HFF-Myc (cell line): ENCODE measurements at regions not wholly inside any gene's neighbourhood (a gene's known extent, or its start where the extent isn't known, plus 50 kb on each side); places are given as distances from the start of the nearest gene placed in this dataset.

ENCODE experiments used
- DNase-seq: peaks from one replicate; pipeline ENCODE4 v3.0.0-alpha.2; 2011; ENCODE audit warnings: low read depth; ENCODE audit errors: extremely low read depth
- H3K4me3 ChIP-seq: replicated peaks from 2 replicates; pipeline ENCODE4 v1.5.1; 2011; ENCODE audit warnings: low read depth, mild to moderate bottlenecking, control low read depth, low read length
- CTCF ChIP-seq: IDR thresholded peaks from 2 replicates; pipeline ENCODE4 v1.5.1; 2012; ENCODE audit warnings: mild to moderate bottlenecking, low read depth, low read length, control low read depth; ENCODE audit errors: missing control alignments

DNA sequence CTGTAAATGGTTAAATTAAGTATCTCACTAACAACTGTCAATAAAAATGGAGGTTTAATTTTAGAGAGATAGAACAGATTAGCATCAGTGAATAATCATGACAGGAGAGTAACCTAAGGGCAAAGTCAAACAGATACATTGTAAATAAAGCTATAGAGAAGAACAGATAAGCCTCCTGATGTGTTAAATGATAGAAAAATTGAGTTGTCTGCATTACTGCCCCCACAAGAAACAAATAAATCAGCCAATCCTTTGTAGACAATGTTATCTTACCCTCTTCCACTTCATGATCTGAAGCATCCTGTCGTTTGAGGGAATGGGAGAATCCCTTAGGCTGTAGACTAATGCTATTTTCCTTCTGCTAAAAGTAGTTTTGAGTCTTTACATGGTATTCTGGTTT lies 147.8 kb downstream of the PCDH18 start:
- no peak for TF ChIP-seq CTCF
- no peak for DNase-seq
- no peak overlapping the region for H3K4me3 ChIP-seq

DNA sequence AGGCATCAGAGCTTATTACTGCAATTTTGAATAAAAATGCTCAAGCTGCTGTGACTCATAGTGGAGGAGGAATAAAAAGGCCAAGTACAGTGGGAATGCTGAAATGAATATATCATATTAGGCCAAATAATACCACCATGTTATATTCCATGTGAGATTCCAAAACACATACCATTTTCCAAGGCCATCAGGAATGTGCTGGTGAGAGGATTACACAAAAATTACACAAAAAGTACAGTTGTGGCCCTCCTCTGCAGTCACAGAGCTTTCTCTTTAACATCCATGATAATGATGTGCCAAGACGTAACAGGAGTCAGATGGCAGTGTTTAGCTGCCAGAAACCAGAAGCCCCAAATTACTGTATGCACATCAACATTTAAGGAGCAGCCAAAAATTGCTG lies 153.5 kb downstream of the PCDH18 start:
- TF ChIP-seq CTCF: no peak
- DNase-seq: no peak

GRCh38 chr4:137378393-137378792 lies 153.9 kb downstream of the PCDH18 start:
- TF ChIP-seq CTCF: no peak
- DNase-seq: no peak
- H3K4me3 ChIP-seq: no peak overlapping the region

More for the DNA sequence above, 153.5 kb downstream of the PCDH18 start:
- no peak overlapping the region for H3K4me3 ChIP-seq

DNA sequence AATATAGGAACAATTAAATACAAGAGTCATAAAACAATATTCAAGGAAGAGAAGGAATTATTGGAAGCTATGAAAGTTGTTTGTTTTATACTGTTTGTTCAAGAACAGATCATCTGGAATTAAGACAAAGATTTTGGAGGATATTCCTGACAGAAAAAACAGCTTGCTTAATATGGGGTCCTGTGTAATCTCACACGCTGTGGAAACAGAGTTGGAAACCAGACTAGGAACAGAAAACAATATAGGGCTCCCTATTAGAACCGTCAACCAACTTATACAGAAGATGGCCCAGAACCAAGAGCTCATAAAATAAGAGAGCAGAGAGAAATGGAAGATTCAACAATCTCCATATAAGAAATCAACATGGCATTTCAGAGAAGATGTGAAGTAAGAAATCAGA lies 156.0 kb downstream of the PCDH18 start:
- TF ChIP-seq CTCF: no peak
- H3K4me3 ChIP-seq: no peak overlapping the region
- no peak for DNase-seq

- H3K4me3 ChIP-seq: no peak overlapping the region
- DNase-seq: no peak
- TF ChIP-seq CTCF: no peak
Observed at GRCh38 chr4:137375111-137375850, 157.0 kb downstream of the PCDH18 start.

- no peak for DNase-seq
- H3K4me3 ChIP-seq: no peak overlapping the region
- TF ChIP-seq CTCF: no peak
Observed at GRCh38 chr4:137370679-137371078, 161.6 kb downstream of the PCDH18 start.

DNA sequence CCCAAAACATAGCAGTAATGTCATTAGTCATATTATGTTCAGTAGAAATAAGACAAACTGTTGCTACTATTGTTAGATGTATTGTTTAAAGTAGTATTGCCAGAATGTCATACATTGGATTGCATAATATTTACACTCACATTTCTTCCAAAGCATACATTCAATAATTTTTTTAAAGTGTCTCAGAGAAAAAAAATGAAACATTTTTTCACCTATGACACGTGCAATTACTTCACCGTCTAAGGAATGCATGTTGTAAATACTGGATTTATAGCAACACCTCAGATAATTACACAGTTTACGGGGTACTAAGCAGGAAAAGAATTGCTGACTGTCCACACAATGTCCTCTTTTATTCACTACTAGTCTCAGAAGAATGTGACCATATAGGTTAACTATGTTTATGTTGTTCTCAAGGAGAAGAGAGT lies 162.1 kb downstream of the PCDH18 start:
- TF ChIP-seq CTCF: no peak
- no peak for DNase-seq
- no peak overlapping the region for H3K4me3 ChIP-seq
